Astrocyte of the cerebellum (primary cell): ENCODE measurements at regions not wholly inside any gene's neighbourhood (a gene's known extent, or its start where the extent isn't known, plus 50 kb on each side); places are given as distances from the start of the nearest gene placed in this dataset.

Experiments
- DNase-seq: peaks from one replicate; pipeline ENCODE4 v3.0.0-alpha.2; 2011; ENCODE audit warnings: low read depth
- H3K4me3 ChIP-seq: 2 replicates; pipeline ENCODE4 v1.5.1; 2011; ENCODE audit warnings: mild to moderate bottlenecking, low read depth, low read length, moderate library complexity
- CTCF ChIP-seq: IDR thresholded peaks from 2 replicates; pipeline ENCODE4 v1.5.1; 2012; ENCODE audit warnings: low read length, low read depth, moderate library complexity, mild to moderate bottlenecking; ENCODE audit errors: missing control alignments
- in situ Hi-C: cut with HindIII; loops from 2 replicates; pipeline ENCODE4 v1.10.0; 2017; ENCODE audit warnings: low sequenced_read_pairs

GRCh38 chr2:128770143-128771085 lies 451.7 kb upstream of the HS6ST1 start:
- TF ChIP-seq CTCF = no peak
- no peak overlapping the region for H3K4me3 ChIP-seq
- in situ Hi-C loops = no loop called here
- DNase-seq = no peak

- DNase-seq = no peak
- TF ChIP-seq CTCF = no peak
- no peak overlapping the region for H3K4me3 ChIP-seq
- in situ Hi-C loops = no loop called here
These were observed 452.7 kb upstream of the HS6ST1 start for GRCh38 chr2:128771401-128771800.

- TF ChIP-seq CTCF = no peak
- in situ Hi-C loops = no loop called here
- no peak for DNase-seq
- H3K4me3 ChIP-seq = no peak overlapping the region
These were observed 454.0 kb upstream of the HS6ST1 start for GRCh38 chr2:128772671-128773070.

- no peak for DNase-seq
- in situ Hi-C loops = no loop called here
- H3K4me3 ChIP-seq = no peak overlapping the region
- TF ChIP-seq CTCF = no peak
These were observed 455.1 kb upstream of the HS6ST1 start for GRCh38 chr2:128773641-128774319.

GRCh38 chr2:128774320-128775216 lies 455.9 kb upstream of the HS6ST1 start:
- DNase-seq = no peak
- in situ Hi-C loops = no loop called here
- no peak overlapping the region for H3K4me3 ChIP-seq
- TF ChIP-seq CTCF = no peak
